GM12878 (cell line): ENCODE measurements at regions not wholly inside any gene's neighbourhood (a gene's known extent, or its start where the extent isn't known, plus 50 kb on each side); places are given as distances from the start of the nearest gene placed in this dataset.

Experiments used
- ATAC-seq: fragments of 200-7000 bp; cut with Tn5 transposase; 3 replicates; pipeline ENCODE4 v1.9.1; 2020; ENCODE audit warnings: mild to moderate bottlenecking, moderate library complexity
- BruUV-seq: library from RNA; stranded (reverse); fragments of 400-500 nt; replicated peaks from 2 replicates; lab custom pipeline; 2021; lab: Mats Ljungman, UMichigan
- CTCF ChIA-PET: fragments of 300-600 bp; sonication (Branson Sonifier 250); formaldehyde crosslinking; extraction: SDS; loops from one replicate; lab custom pipeline; 2021; ENCODE audit warnings: inconsistent platforms; lab: Yijun Ruan, JAX
- POLR2A ChIA-PET: fragments of 350-600 bp; formaldehyde crosslinking; extraction: SDS; loops from one replicate; lab custom pipeline; 2021; ENCODE audit warnings: inconsistent platforms; lab: Charles Lee
- RAD21 ChIA-PET: fragments of 300-600 bp; sonication (Branson Sonifier 250); formaldehyde crosslinking; loops from one replicate; lab custom pipeline; 2023; ENCODE audit warnings: antibody characterized with exemption; ENCODE audit not compliant: unreplicated experiment; lab: Charles Lee
- SMC1A ChIA-PET: fragments of 300-600 bp; sonication (Branson Sonifier 250); formaldehyde crosslinking; loops from one replicate; lab custom pipeline; 2023; ENCODE audit not compliant: unreplicated experiment, uncharacterized antibody; lab: Charles Lee
- DNase-seq: peaks from one replicate; pipeline ENCODE4 v3.0.0-alpha.2; 2011; ENCODE audit warnings: low read depth, low spot score
- FAIRE-seq: peaks from 3 replicates; lab custom pipeline; 2011; peaks lifted over from hg19 to GRCh38; lab: Jason Lieb, UNC
- H2AFZ ChIP-seq: 2 replicates; pipeline ENCODE4 v1.6.0; 2011; ENCODE audit warnings: low read depth, low read length, control low read depth; ENCODE audit not compliant: control insufficient read depth
- H3K27ac ChIP-seq: 2 replicates; pipeline ENCODE4 v1.5.1; 2011; ENCODE audit warnings: control low read depth; ENCODE audit not compliant: control insufficient read depth, insufficient read depth
- H3K27me3 ChIP-seq, 2 experiments: replicated peaks in 1 of 2; 2 replicates each; pipeline versions ENCODE4 v1.6.0 to v1.6.1; 2011; ENCODE audit warnings: low read length in 1 of 2; ENCODE audit not compliant: control insufficient read depth in 2 of 2, insufficient read depth in 2 of 2
- H3K36me3 ChIP-seq, 2 experiments: 2 replicates each; pipeline ENCODE4 v1.5.1; 2011; ENCODE audit warnings: low read length in 1 of 2; ENCODE audit not compliant: control insufficient read depth in 2 of 2, insufficient read depth in 2 of 2
- H3K4me1 ChIP-seq: 2 replicates; pipeline ENCODE4 v1.6.1; 2011; ENCODE audit warnings: mild to moderate bottlenecking, low read length, moderate library complexity, mixed read lengths; ENCODE audit not compliant: control insufficient read depth, insufficient read depth
- H3K4me2 ChIP-seq: 2 replicates; pipeline ENCODE4 v1.6.0; 2011; ENCODE audit warnings: control low read depth; ENCODE audit not compliant: control insufficient read depth, insufficient read depth
- H3K4me3 ChIP-seq: fragments of 200-600 bp; sonication (generic); 2 replicates; pipeline ENCODE4 v1.5.1; 2016
- H3K79me2 ChIP-seq: 2 replicates; pipeline ENCODE4 v1.6.0; 2011; ENCODE audit warnings: low read length; ENCODE audit not compliant: control insufficient read depth, insufficient read depth
- H3K9ac ChIP-seq: 2 replicates; pipeline ENCODE4 v1.8.0; 2011; ENCODE audit warnings: low read length, control low read depth, mixed read lengths; ENCODE audit not compliant: control insufficient read depth, insufficient read depth
- H3K9me3 ChIP-seq: replicated peaks from 3 replicates; pipeline ENCODE4 v1.5.1; 2011; ENCODE audit warnings: mild to moderate bottlenecking, low read length; ENCODE audit not compliant: control insufficient read depth, insufficient read depth
- H4K20me1 ChIP-seq: 2 replicates; pipeline ENCODE4 v1.6.0; 2011; ENCODE audit not compliant: control insufficient read depth, insufficient read depth
- DPF2 ChIP-seq: fragments of 450-650 bp; IDR thresholded peaks from 2 replicates; pipeline ENCODE4 v1.6.1; 2017; ENCODE audit warnings: mild to moderate bottlenecking
- EED ChIP-seq: sonication (generic); IDR thresholded peaks from 2 replicates; pipeline ENCODE4 v1.6.1; 2016; ENCODE audit warnings: antibody characterized with exemption, low read depth
- ESRRA ChIP-seq: IDR thresholded peaks from 2 replicates; pipeline ENCODE4 v1.6.1; 2012; ENCODE audit warnings: mild to moderate bottlenecking, low read length, improper control_type of control experiment
- HDGF ChIP-seq: fragments of 450-650 bp; IDR thresholded peaks from 2 replicates; pipeline ENCODE4 v1.6.1; 2016; ENCODE audit warnings: antibody characterized with exemption
- LARP7 ChIP-seq: fragments of 450-650 bp; IDR thresholded peaks from 2 replicates; pipeline ENCODE4 v1.6.1; 2017; ENCODE audit warnings: mild to moderate bottlenecking
- MYB ChIP-seq: fragments of 150-350 bp; IDR thresholded peaks from 2 replicates; pipeline ENCODE4 v1.6.1; 2014; ENCODE audit warnings: mild to moderate bottlenecking, low read depth, low read length, borderline replicate concordance
- NFIC ChIP-seq: IDR thresholded peaks from 2 replicates; pipeline ENCODE4 v1.6.1; 2012; ENCODE audit warnings: low read depth, mild to moderate bottlenecking, inconsistent platforms, low read length, moderate library complexity
- NFYA ChIP-seq: IDR thresholded peaks from 2 replicates; pipeline ENCODE4 v1.6.1; 2011; ENCODE audit warnings: low read depth, mild to moderate bottlenecking, low read length, improper control_type of control experiment, borderline replicate concordance
- NR2C2 ChIP-seq: IDR thresholded peaks from 2 replicates; pipeline ENCODE4 v1.6.1; 2011; ENCODE audit warnings: borderline replicate concordance, low read depth; ENCODE audit not compliant: control insufficient read depth, insufficient read length
- PAX8 ChIP-seq: fragments of 450-650 bp; IDR thresholded peaks from 2 replicates; pipeline ENCODE4 v1.6.1; 2017; ENCODE audit warnings: mild to moderate bottlenecking, moderate library complexity
- PML ChIP-seq: IDR thresholded peaks from 2 replicates; pipeline ENCODE4 v1.6.1; 2012; ENCODE audit warnings: low read length, inconsistent platforms
- POLR2A ChIP-seq: IDR thresholded peaks from 2 replicates; pipeline ENCODE4 v1.6.1; 2011; ENCODE audit warnings: low read depth, mild to moderate bottlenecking, low read length
- RBBP5 ChIP-seq: fragments of 200-600 bp; sonication (generic); conservative IDR thresholded peaks from 2 replicates; pipeline ENCODE4 v1.6.1; 2016
- SRF ChIP-seq, 2 experiments: IDR thresholded peaks; 2 replicates each; pipeline ENCODE4 v1.6.1; 2011; ENCODE audit warnings: low read depth in 2 of 2, low read length in 2 of 2, mild to moderate bottlenecking in 1 of 2, moderate library complexity in 1 of 2
- SUPT20H ChIP-seq: IDR thresholded peaks from 2 replicates; pipeline ENCODE4 v1.6.1; 2011; ENCODE audit warnings: low read depth, mild to moderate bottlenecking, low read length, moderate library complexity, borderline replicate concordance; ENCODE audit not compliant: control insufficient read depth
- TARDBP ChIP-seq: IDR thresholded peaks from 2 replicates; pipeline ENCODE4 v1.6.1; 2016; ENCODE audit warnings: borderline replicate concordance
- WGBS: methylation state at CpG from one replicate; pipeline ENCODE4 v1.1.6; 2016; ENCODE audit warnings: low lambda C conversion rate; ENCODE audit not compliant: insufficient replicate concordance, insufficient coverage; ENCODE audit errors: missing lambda C conversion rate; 5-methylcytosine and 5-hydroxymethylcytosine counted together
- in situ Hi-C: fragments of 300-500 bp; cut with MboI; formaldehyde crosslinking; loops from 9 replicates; pipeline ENCODE4 v1.14.3; 2018; ENCODE audit warnings: mixed read lengths
- intact Hi-C: fragments of 100-400 bp; cut with micrococcal nuclease; formaldehyde crosslinking; loops from one replicate; pipeline ENCODE4 v1.14.2; 2022; ENCODE audit not compliant: unreplicated experiment
- TF ChIP-seq, protein P1 (sequence below): fragments of 450-650 bp; IDR thresholded peaks from 2 replicates; pipeline ENCODE4 v1.6.1; 2018; ENCODE audit warnings: borderline replicate concordance, mild to moderate bottlenecking; ENCODE audit not compliant: partially characterized antibody
- TF ChIP-seq, protein P2 (sequence below): fragments of 450-650 bp; formaldehyde crosslinking; IDR thresholded peaks from 2 replicates; pipeline ENCODE4 v1.4.0; 2022; ENCODE audit warnings: mild to moderate bottlenecking, moderate library complexity

- 10% methylated on average over 27 of the region's 39 CpGs for WGBS
- CTCF ChIA-PET: no interaction called here
- RAD21 ChIA-PET: no interaction called here
- no peak for FAIRE-seq
- no peaks in the 10 kb centered on the region for H3K79me2 ChIP-seq
- H3K4me2 ChIP-seq: peak overlapping the region; percentile 33; the same call in 1 of the 2 replicates
- no peaks in the 10 kb centered on the region for H4K20me1 ChIP-seq
- TF ChIP-seq SRF (IDR thresholded peaks at IDR 0.05; ENCODE audit: low read depth in 2 of 2, low read length in 2 of 2) (no peak), NFYA (no peak), SUPT20H (no peak), PML (no peak), ESRRA (no peak), POLR2A (no peak), MYB (no peak), TARDBP (no peak), PAX8 (no peak), RBBP5 (no peak), NR2C2 (no peak), DPF2 (no peak), HDGF (no peak), NFIC (no peak), EED (no peak), LARP7 (no peak)
- TF ChIP-seq, protein P1, sequence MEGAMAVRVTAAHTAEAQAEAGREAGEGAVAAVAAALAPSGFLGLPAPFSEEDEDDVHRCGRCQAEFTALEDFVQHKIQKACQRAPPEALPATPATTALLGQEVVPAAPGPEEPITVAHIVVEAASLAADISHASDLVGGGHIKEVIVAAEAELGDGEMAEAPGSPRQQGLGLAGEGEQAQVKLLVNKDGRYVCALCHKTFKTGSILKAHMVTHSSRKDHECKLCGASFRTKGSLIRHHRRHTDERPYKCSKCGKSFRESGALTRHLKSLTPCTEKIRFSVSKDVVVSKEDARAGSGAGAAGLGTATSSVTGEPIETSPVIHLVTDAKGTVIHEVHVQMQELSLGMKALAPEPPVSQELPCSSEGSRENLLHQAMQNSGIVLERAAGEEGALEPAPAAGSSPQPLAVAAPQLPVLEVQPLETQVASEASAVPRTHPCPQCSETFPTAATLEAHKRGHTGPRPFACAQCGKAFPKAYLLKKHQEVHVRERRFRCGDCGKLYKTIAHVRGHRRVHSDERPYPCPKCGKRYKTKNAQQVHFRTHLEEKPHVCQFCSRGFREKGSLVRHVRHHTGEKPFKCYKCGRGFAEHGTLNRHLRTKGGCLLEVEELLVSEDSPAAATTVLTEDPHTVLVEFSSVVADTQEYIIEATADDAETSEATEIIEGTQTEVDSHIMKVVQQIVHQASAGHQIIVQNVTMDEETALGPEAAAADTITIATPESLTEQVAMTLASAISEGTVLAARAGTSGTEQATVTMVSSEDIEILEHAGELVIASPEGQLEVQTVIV: no peak
- TF ChIP-seq, protein P2, sequence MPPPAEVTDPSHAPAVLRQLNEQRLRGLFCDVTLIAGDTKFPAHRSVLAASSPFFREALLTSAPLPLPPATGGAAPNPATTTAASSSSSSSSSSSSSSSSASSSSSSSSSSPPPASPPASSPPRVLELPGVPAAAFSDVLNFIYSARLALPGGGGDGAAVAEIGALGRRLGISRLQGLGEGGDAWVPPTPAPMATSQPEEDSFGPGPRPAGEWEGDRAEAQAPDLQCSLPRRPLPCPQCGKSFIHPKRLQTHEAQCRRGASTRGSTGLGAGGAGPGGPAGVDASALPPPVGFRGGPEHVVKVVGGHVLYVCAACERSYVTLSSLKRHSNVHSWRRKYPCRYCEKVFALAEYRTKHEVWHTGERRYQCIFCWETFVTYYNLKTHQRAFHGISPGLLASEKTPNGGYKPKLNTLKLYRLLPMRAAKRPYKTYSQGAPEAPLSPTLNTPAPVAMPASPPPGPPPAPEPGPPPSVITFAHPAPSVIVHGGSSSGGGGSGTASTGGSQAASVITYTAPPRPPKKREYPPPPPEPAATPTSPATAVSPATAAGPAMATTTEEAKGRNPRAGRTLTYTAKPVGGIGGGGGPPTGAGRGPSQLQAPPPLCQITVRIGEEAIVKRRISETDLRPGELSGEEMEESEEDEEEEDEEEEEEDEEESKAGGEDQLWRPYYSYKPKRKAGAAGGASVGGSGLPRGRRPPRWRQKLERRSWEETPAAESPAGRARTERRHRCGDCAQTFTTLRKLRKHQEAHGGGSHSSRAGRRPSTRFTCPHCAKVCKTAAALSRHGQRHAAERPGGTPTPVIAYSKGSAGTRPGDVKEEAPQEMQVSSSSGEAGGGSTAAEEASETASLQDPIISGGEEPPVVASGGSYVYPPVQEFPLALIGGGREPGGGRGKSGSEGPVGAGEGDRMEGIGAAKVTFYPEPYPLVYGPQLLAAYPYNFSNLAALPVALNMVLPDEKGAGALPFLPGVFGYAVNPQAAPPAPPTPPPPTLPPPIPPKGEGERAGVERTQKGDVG (CRISPR knock-in tag): no peak
- ATAC-seq: no peak
- DNase-seq: no peak
- no peaks in the 10 kb centered on the region for H3K4me1 ChIP-seq
- BruUV-seq: no TSS peak
- H2AFZ ChIP-seq: no peak overlapping the region
- POLR2A ChIA-PET: no interaction called here
- H3K27ac ChIP-seq: no peak overlapping the region
- no peak overlapping the region for H3K9ac ChIP-seq
- H3K9me3 ChIP-seq: no peaks in the 10 kb centered on the region; the same call in 1 of the 3 replicates
- H3K27me3 ChIP-seq: peaks cover 0 to 12% of the 10 kb centered on the region in 2 experiments; a peak in 2 of 4 replicates
- in situ Hi-C loops: no loop called here
- SMC1A ChIA-PET: no interaction called here
- intact Hi-C loops: no loop called here
- H3K4me3 ChIP-seq: no peak overlapping the region
- H3K36me3 ChIP-seq: no peaks in the 10 kb centered on the region
Observed at GRCh38 chr4:183797011-183797444, 108.1 kb upstream of the STOX2 start.
